GM21515 (cell line): ENCODE measurements at regions not wholly inside any gene's neighbourhood (a gene's known extent, or its start where the extent isn't known, plus 50 kb on each side); places are given as distances from the start of the nearest gene placed in this dataset.
"Not testable (repeated sequence)": the region's sequence is repeated elsewhere in the genome, so short reads cannot be mapped to it uniquely, and the experiment has no call there.

Source experiments
- ATAC-seq: cut with Tn5 transposase; IDR thresholded peaks from one replicate; pipeline ENCODE4 v1.9.1; 2021; ENCODE audit not compliant: unreplicated experiment

- no peak for ATAC-seq
Measured at GRCh38 chr13:33545492-33545891, 259.9 kb upstream of the STARD13 start.

- ATAC-seq = no peak
Measured at GRCh38 chr13:33547035-33547434, 261.5 kb upstream of the STARD13 start.

GRCh38 chr13:33548069-33548468, 262.5 kb upstream of the STARD13 start:
- ATAC-seq = no peak

- ATAC-seq = no peak
Measured at GRCh38 chr13:33550276-33550675, 264.7 kb upstream of the STARD13 start.

GRCh38 chr13:33550885-33551284, 265.3 kb upstream of the STARD13 start:
- ATAC-seq = no peak

GRCh38 chr13:33554919-33555791, 262.8 kb upstream of the RFC3 start:
- ATAC-seq = peak; percentile 80

GRCh38 chr13:33556828-33557227, 261.1 kb upstream of the RFC3 start:
- ATAC-seq = no peak

GRCh38 chr13:33560726-33561125, 257.2 kb upstream of the RFC3 start:
- ATAC-seq = no peak

GRCh38 chr13:33561627-33562026, 256.3 kb upstream of the RFC3 start:
- ATAC-seq = no peak

GRCh38 chr13:33571618-33572017, 246.3 kb upstream of the RFC3 start:
- no peak for ATAC-seq

GRCh38 chr13:33572322-33572721, 245.6 kb upstream of the RFC3 start:
- not testable (repeated sequence) for ATAC-seq

- ATAC-seq = no peak
Measured at GRCh38 chr13:33575378-33575777, 242.6 kb upstream of the RFC3 start.

GRCh38 chr13:33577007-33577406, 240.9 kb upstream of the RFC3 start:
- no peak for ATAC-seq

- ATAC-seq = no peak
Measured at GRCh38 chr13:33578786-33579185, 239.2 kb upstream of the RFC3 start.

- ATAC-seq = no peak
Measured at GRCh38 chr13:33582121-33582520, 235.8 kb upstream of the RFC3 start.

GRCh38 chr13:33583398-33583797, 234.6 kb upstream of the RFC3 start:
- ATAC-seq = no peak

- no peak for ATAC-seq
Measured at GRCh38 chr13:33590936-33591335, 227.0 kb upstream of the RFC3 start.

GRCh38 chr13:33606692-33607091, 211.3 kb upstream of the RFC3 start:
- ATAC-seq = no peak

GRCh38 chr13:33610438-33611120, 207.4 kb upstream of the RFC3 start:
- no peak for ATAC-seq

GRCh38 chr13:33611121-33611805, 206.7 kb upstream of the RFC3 start:
- ATAC-seq = no peak
